Astrocyte (in vitro differentiated cells and primary cell): ENCODE measurements at regions not wholly inside any gene's neighbourhood (a gene's known extent, or its start where the extent isn't known, plus 50 kb on each side); places are given as distances from the start of the nearest gene placed in this dataset.

Experiments
- CTCF ChIP-seq: IDR thresholded peaks from 2 replicates; pipeline ENCODE4 v1.5.1; 2011; ENCODE audit warnings: low read depth, mild to moderate bottlenecking, inconsistent platforms, low read length, moderate library complexity; ENCODE audit not compliant: insufficient read depth
- EZH2 ChIP-seq: IDR thresholded peaks from 2 replicates; pipeline ENCODE4 v1.6.1; 2012; ENCODE audit warnings: mild to moderate bottlenecking, low read length, inconsistent platforms; ENCODE audit not compliant: insufficient read depth

DNA sequence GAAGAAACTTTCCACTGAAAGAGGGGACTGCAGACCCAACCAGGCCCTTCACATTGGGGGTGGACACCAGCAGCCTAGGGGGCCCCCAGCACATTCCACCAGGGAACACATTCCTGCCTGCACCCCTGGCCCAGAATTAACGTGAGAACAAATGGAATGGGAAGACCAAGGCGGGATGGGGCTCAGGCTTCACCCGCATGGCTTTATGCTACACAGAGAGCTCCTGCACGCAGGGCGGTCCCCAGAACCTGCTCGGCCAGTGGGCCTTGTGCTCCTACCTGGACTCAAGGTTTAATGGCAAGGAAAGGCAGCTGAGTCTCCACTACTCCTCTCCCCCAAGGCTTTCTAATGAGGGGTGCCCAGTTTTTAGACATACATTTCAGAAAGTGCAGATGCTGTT, 146.3 kb upstream of the GPR26 start:
- TF ChIP-seq CTCF (no peak), EZH2 (no peak)
